NCI-H345 (cell line): ENCODE measurements at regions not wholly inside any gene's neighbourhood (a gene's known extent, or its start where the extent isn't known, plus 50 kb on each side); places are given as distances from the start of the nearest gene placed in this dataset.

ENCODE experiments used
- DNase-seq: peaks from one replicate; lab custom pipeline; 2025; lab: John Stamatoyannopoulos, UW

DNA sequence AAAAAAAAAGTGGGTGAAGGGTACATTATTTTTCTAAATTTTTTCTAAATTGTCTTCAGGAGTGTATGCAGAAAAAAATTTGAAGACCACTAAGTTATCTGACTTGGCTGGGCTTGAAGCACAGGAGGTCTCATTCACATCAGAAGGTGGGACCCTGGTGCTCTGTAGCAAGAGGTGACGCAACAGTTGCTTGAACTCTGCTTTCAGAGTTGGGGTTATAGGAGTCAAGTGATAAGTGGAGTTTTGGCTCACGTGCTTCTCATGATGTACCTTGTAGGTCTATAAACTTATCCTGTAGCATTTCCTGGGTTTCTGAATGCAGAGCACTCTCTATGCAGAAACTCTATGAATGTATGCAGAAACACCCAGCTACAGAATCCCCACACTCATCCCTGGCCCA is 58.5 kb upstream of the FOXC1 start:
- DNase-seq: no peak

- no peak for DNase-seq
Measured at GRCh38 chr6:1552296-1552761, 57.4 kb upstream of the FOXC1 start.

- DNase-seq: no peak
Measured at GRCh38 chr6:1553562-1554083, 56.1 kb upstream of the FOXC1 start.

DNA sequence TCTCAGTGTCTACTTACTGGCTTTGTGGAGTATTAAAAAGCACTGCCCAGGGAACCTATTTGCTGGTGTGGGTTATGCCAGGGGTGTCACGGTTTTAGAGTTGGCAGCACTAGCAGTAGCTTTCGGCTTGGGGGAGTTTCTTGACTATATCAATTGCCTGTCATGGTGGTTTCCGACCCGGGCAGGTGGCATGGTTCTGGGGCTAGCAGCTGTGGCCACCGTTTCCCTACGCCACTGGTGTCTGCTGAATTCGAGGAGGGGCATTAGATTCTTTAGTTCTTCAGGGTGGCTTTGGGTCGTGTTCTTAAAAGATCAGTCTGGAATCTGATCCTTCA is 55.6 kb upstream of the FOXC1 start:
- DNase-seq: no peak

DNA sequence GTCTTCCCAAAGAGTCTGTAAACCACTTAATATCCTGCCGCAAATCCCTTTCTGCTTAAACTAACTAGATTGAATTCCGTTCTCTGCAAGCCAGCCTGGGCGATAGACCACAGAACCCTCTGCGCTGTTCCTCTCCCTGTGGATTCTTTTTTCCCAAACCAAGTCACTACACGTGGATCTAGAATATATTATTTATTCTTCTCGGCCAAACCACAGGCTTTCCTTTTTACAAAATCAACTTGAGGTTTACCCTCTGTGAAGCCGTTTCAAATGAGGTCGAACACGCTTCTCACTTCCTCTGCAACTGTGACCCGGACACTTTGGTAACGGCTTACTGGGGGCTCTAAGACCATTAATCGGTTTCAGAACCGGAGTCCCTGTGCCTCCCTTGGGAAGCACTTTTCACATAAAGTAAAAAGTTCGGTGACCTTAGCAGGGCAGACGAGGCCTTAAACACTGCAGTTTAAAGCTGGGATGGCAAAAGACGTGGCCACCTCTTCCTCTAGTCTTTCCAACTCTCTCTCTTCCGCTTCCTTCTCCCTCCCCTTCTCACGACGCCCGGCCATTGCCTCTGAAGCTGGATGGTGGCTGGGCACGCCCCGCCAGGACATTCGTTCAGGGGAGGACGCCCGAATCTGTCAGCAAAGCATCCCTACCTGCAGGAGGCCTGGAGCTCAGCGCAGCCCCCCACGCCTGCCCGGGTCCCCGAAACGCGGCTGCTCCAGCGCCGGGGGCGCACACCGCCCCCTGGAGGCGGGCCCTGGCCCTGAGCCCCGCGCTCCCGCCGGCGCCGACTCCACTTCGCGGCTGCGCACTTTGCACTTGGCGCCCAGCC is 55.0 kb upstream of the FOXC1 start:
- no peak for DNase-seq

DNA sequence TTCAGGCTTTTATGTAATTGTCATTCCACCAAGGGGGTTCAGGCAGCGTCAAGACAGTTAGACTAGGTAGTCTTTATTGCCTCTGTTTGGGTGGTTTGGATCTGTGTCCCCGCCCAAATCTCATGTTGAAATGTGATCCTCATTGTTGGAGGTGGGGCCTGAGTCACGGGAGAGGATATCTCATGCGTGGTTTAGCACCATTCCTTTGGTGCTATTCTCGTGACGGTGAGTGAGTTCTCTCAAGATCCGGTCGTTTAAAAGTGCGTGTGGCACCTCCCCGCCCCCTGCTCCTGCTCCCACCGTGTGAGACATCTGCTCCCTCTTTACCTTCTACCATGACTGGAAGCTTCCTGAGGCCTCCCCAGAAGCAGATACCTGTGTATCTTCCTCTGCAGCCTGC is 51.3 kb upstream of the FOXC1 start:
- DNase-seq: no peak
